Esophagus (tissue), 2 donors: ENCODE measurements at regions not wholly inside any gene's neighbourhood (a gene's known extent, or its start where the extent isn't known, plus 50 kb on each side); places are given as distances from the start of the nearest gene placed in this dataset.

ENCODE experiments used
- H3K27ac ChIP-seq, 2 donors: one replicate each; pipeline ENCODE4 v1.5.1; 2013; ENCODE audit warnings: low read depth in 2 of 2, mild to moderate bottlenecking in 2 of 2, inconsistent platforms in 1 of 2, low read length in 1 of 2, moderate library complexity in 1 of 2
- H3K27me3 ChIP-seq, 2 donors: one replicate each; pipeline ENCODE4 v1.6.1; 2013; ENCODE audit warnings: low read length in 2 of 2, control low read depth in 1 of 2, mild to moderate bottlenecking in 1 of 2; ENCODE audit not compliant: insufficient read depth in 2 of 2, control insufficient read depth in 1 of 2
- H3K36me3 ChIP-seq, 2 donors: one replicate each; pipeline ENCODE4 v1.6.1; 2013; ENCODE audit warnings: low read length in 1 of 2; ENCODE audit not compliant: control insufficient read depth in 2 of 2, insufficient read depth in 2 of 2
- H3K4me1 ChIP-seq, 2 donors: one replicate each; pipeline ENCODE4 v1.6.1; 2013; ENCODE audit warnings: low read length in 1 of 2; ENCODE audit not compliant: control insufficient read depth in 2 of 2, insufficient read depth in 2 of 2
- H3K4me3 ChIP-seq, 2 donors: one replicate each; pipeline ENCODE4 v1.5.1; 2013; ENCODE audit warnings: low read length in 2 of 2, mild to moderate bottlenecking in 2 of 2, low read depth in 1 of 2, moderate library complexity in 1 of 2
- H3K9me3 ChIP-seq, 2 donors: one replicate each; pipeline ENCODE4 v1.6.1; 2013; ENCODE audit warnings: mild to moderate bottlenecking in 2 of 2, low read depth in 1 of 2, low read length in 1 of 2, moderate library complexity in 1 of 2; ENCODE audit not compliant: control insufficient read depth in 2 of 2, insufficient read depth in 1 of 2
- WGBS, 2 donors: extraction: QIAGEN DNeasy Blood & Tissue Kit; methylation state at CpG; one replicate each; pipeline ENCODE4 v1.1.7; 2013; 5-methylcytosine and 5-hydroxymethylcytosine counted together
- donor health status: healthy with polysubstance abuse.
- donor health status: Bipolar disorder and iron deficiency.

DNA sequence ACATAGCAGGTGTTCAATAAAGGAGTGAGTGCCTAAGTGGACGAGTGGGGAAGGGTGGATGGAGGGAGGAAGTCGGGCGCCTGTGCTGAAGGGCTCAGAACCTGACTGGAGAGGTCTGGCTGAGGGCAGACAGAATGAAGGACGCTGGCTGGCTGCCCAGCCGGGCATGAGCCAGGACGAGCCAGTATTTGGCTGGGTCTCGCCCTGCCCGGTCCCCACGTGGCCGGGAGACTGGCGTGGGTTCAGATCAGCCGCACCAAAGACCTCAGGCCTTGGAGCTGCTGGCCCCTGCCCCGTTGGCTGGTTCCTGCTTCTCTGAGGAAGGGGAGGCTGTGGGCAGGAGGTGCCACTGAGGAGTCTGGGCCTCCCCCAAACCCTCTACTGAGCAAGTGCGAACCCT lies 79.8 kb downstream of the ENGASE start:
- Histone ChIP-seq H3K4me1 (no peaks in the 10 kb centered on the region), H3K9me3 (no peaks in the 10 kb centered on the region), H3K36me3 (no peaks in the 10 kb centered on the region), H3K27ac (no peak overlapping the region), H3K4me3 (no peak overlapping the region), H3K27me3 (no peaks in the 10 kb centered on the region)
- 46 to 49% methylated on average over 14 of the region's 14 CpGs for WGBS, 2 donors

DNA sequence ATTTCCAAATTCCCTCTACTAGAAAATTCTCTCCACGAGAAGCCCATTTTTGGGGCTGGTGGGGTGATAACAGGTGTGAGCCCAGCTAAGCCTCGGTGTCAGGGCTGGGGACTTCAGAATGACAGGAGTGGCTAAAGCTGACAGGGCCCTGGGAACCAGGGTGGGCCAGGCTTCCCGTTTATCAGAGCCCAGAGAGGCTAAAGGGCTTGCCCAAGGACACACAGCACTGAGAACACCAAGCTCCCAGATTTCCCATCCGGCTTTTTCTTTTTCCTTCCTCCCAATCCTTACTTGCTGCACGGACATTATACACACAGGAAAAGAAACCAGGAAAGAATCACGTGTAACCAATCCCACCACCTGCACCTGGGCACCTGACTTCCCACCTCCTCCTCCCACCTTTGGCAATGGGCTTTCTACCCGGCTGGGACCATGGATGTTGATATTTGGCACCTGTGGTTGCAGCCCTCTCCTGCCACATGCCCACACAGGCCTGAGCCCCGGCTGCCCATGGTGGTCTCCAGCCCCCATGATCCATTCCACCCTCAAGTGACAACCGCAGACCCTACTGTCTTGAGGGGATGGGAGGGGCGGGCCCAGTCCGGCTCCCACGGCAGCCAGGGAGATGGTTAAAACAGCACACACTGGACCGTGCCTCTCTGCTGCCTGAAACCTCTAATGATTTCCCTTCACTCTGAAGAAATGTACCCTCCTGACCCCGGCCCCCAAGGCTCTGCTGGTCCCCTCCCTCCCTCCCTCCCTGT lies 78.9 kb downstream of the ENGASE start:
- Histone ChIP-seq H3K4me1 (no peaks in the 10 kb centered on the region), H3K9me3 (no peaks in the 10 kb centered on the region), H3K27ac (no peak overlapping the region), H3K36me3 (no peaks in the 10 kb centered on the region), H3K4me3 (no peak overlapping the region), H3K27me3 (no peaks in the 10 kb centered on the region)
- WGBS, 2 donors: 44 to 51% methylated on average over 14 of the region's 14 CpGs

DNA sequence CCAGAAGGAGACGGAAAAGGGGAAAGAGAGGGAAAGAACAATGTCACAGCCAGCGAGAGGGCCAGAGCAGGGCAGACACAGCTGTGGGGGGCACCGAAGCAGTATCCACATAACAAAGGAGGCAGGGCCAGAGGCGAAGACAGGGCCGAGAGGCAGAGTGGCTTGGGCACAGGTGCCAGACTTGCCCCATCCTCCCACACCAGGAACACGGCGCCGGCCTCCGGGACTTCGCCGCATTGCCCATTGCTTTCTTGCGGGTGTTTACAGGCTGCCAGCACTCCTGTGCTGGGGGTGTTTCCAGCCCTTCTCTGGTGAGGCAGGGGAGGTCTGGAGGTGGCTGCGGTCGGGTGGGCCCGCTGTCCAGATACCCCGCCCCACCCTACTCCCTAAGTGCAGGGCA lies 78.0 kb downstream of the ENGASE start:
- WGBS, 2 donors: 28 to 33% methylated on average over 16 of the region's 16 CpGs
- Histone ChIP-seq H3K36me3 (no peaks in the 10 kb centered on the region), H3K27ac (no peak overlapping the region), H3K4me3 (no peak overlapping the region), H3K9me3 (no peaks in the 10 kb centered on the region), H3K4me1 (no peaks in the 10 kb centered on the region), H3K27me3 (no peaks in the 10 kb centered on the region)

DNA sequence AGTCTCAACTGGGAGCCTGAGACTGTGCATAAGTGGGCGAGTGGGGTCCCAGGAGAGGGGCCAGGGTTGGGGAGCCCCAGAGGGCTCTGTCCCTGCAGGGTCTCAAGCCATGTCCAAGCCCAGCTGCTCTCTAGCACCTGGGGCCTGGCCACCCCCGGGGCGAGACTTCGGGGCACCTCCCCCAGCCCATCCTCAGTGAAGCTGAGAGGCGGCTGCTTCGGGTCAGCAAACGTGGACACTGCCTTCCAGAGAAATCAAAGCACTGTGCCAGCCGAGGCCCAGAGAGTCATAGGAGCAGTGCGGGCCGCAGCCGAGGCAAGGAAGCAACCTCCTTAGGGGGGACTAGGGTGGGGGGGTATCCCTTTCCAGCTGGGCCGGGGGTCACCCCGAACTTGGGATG lies 77.5 kb downstream of the ENGASE start:
- Histone ChIP-seq H3K9me3 (no peaks in the 10 kb centered on the region), H3K36me3 (no peaks in the 10 kb centered on the region), H3K27ac (no peak overlapping the region), H3K27me3 (no peaks in the 10 kb centered on the region), H3K4me1 (no peaks in the 10 kb centered on the region), H3K4me3 (no peak overlapping the region)
- WGBS, 2 donors: 24 to 27% methylated on average over 13 of the region's 13 CpGs

DNA sequence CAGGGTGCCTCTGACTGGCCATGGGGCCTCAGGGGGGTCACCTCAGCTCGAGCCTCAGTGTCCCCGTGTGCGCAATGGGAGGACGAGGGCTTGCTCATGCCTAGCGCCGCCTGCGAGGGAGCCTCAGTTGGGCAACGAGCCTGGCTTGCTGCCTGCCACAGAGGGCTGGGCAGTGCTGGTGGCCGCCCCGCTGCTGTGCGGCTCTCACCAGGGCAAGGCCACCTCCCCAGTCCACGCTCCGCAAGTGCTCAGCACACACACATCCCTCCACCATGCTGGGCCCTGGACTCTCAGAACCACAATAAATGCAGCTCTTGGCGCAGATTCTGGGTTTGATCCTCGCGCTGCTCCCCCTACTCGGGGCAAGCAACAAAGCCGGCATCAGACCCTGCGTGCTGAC lies 76.2 kb downstream of the ENGASE start:
- WGBS, 2 donors: 69 to 72% methylated on average over 19 of the region's 19 CpGs
- H3K27ac ChIP-seq: no peak overlapping the region
- no peaks in the 10 kb centered on the region for H3K9me3 ChIP-seq
- no peak overlapping the region for H3K4me3 ChIP-seq
- H3K4me1 ChIP-seq: no peaks in the 10 kb centered on the region
- H3K36me3 ChIP-seq: no peaks in the 10 kb centered on the region
- H3K27me3 ChIP-seq: no peaks in the 10 kb centered on the region

DNA sequence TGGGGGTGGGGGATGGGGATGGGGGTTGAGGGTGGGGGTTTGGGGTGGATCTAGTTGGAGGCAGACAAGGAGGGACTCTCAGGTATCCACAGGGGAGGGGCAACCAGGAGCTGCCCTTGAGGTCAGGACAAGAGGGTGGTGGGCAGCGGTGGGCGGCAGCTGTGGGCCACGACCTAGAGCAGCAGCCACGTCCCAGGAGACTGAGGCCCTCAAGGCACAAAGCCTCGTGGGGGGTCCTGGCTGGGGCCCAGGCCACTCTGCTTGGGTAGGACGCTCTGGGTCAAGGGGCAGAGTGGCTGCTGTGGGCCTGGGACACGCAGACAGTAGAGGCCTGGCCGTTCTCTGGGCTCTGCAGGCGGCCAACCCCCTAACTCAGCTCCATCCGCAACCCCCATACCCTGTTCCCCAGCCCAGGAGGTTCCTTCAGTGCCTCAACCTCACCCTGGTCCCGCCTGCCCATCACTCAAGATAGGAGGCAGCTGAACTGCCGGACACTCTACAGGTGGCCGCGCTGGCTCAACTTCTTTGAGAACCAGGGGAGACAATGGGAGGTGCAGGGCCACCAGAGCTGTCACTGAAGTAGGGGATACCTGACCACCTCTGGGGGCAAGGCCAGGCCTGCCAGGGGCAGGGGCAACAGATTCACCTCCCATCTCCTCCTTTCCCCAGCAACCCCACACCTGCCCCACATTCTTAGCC lies 75.6 kb downstream of the ENGASE start:
- Histone ChIP-seq H3K27ac (no peak overlapping the region), H3K4me1 (no peaks in the 10 kb centered on the region), H3K9me3 (no peaks in the 10 kb centered on the region), H3K36me3 (no peaks in the 10 kb centered on the region), H3K4me3 (no peak overlapping the region), H3K27me3 (no peaks in the 10 kb centered on the region)
- WGBS, 2 donors: 60 to 62% methylated on average over 12 to 14 of the region's 14 CpGs

DNA sequence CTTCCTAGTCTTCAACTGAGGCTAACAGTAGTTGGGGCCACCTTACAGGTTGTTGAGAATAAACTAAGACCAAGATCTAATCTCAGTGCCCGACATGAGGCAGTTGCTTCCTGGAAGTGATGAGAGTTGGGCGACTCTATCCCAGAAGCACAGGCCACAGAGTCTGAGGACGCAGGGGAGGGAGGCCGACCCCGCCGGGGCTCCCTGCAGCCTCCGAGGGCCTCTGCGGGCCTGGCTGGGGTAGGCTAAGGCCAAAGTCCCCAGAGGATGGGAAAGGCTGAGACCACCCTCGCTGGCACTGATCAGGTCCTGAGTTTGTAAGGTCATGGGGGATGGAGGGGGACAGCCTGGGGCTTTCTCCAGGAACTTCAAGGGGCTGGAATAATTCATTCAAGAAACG lies 74.0 kb downstream of the ENGASE start:
- no peak overlapping the region for H3K27ac ChIP-seq
- 77 to 80% methylated on average over 10 of the region's 10 CpGs for WGBS, 2 donors
- no peak overlapping the region for H3K4me3 ChIP-seq
- H3K36me3 ChIP-seq: no peaks in the 10 kb centered on the region
- H3K27me3 ChIP-seq: no peaks in the 10 kb centered on the region
- no peaks in the 10 kb centered on the region for H3K4me1 ChIP-seq
- H3K9me3 ChIP-seq: no peaks in the 10 kb centered on the region

DNA sequence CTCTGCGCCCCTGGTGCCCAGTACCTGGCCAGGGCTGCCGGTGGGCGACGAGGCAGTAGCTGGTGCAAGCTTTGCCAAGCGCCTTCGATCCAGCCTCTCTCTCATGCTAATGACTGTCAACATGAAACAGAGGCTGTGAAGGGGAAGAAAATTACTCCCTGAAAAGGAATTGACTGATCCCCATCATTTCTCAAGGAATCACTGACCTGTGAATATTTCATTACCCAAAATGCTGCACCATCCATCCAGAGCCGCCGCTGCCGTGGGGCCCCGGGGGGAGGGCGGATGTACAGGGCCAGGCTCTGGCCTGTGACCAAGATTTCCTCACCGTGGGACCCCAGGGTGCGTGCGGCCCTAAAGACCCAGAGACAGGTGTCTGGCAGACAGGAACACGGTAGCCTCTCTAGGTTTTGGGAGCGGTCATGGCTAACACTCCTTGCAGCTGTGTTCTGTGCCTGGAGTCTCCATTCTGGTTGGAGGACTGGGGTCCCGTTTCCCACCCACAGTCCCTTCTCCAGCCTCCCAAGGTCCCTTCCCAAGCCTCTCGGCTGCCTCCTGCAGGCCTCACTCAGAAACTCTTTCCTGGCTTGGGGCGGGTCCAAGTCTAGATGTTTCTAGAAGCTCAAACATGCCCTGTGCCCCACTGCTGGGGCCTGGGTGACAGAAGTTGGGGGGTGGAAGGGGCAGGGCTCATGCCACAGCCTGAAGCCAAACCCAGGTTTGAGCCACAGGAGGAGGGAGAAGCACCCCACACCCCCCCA lies 73.3 kb downstream of the ENGASE start:
- H3K9me3 ChIP-seq: no peaks in the 10 kb centered on the region
- H3K36me3 ChIP-seq: no peaks in the 10 kb centered on the region
- 73 to 77% methylated on average over 19 of the region's 19 CpGs for WGBS, 2 donors
- H3K27me3 ChIP-seq: no peaks in the 10 kb centered on the region
- H3K27ac ChIP-seq: no peak overlapping the region
- no peaks in the 10 kb centered on the region for H3K4me1 ChIP-seq
- no peak overlapping the region for H3K4me3 ChIP-seq

DNA sequence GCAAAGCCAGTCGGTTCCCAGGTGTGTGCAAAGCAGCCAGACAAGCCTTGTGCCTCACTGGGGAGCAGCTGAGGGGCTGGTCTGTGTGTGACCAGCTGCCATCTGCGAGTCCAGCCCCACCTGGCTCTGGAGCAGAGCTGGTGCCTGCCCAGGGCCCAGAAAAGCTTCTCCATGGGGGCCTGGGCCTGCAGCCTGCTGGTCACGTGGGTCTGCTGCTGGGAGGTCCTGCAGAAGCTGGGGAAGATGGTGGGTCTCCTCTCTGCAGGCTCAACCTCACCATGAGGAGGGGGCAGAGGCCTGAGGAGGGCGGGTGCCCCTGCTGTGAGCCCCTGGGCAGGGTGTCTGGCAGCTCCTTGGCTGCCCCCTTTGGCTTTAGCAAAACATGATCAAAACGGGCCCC lies 71.9 kb downstream of the ENGASE start:
- H3K4me3 ChIP-seq: no peak overlapping the region
- no peaks in the 10 kb centered on the region for H3K36me3 ChIP-seq
- H3K27ac ChIP-seq: no peak overlapping the region
- no peaks in the 10 kb centered on the region for H3K27me3 ChIP-seq
- H3K4me1 ChIP-seq: no peaks in the 10 kb centered on the region
- 46 to 48% methylated on average over 5 of the region's 5 CpGs for WGBS, 2 donors
- H3K9me3 ChIP-seq: no peaks in the 10 kb centered on the region
